ENCODE measurements at regions not wholly inside any gene's neighbourhood (a gene's known extent, or its start where the extent isn't known, plus 50 kb on each side); places are given as distances from the start of the nearest gene placed in this dataset.

- no peak for TF ChIP-seq CTCF (IDR thresholded peaks at IDR 0.05)
- TF ChIP-seq POLR2A (IDR thresholded peaks at IDR 0.05) = no peak
Observed at GRCh38 chr14:75363570-75364227, 64.1 kb upstream of the JDP2 start.
